ENCODE measurements at regions not wholly inside any gene's neighbourhood (a gene's known extent, or its start where the extent isn't known, plus 50 kb on each side); places are given as distances from the start of the nearest gene placed in this dataset.

DNA sequence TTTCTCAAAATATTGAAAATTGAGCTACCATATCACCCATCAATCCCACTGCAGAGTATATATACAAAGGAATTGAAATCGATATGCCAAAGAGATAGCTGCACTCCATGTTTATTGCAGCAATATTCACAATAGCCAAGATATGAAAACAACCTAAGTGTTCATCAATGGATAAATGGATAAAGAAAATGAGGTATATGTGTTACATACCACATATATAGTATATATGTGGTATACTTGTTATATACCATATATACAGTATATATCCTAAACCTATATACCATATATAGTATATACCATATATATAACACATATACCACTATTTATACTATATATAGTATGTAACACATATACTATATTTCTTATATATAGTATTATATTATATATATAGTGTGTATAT lies 313.3 kb downstream of the ZNF608 start:
- DNase-seq, result no peak

DNA sequence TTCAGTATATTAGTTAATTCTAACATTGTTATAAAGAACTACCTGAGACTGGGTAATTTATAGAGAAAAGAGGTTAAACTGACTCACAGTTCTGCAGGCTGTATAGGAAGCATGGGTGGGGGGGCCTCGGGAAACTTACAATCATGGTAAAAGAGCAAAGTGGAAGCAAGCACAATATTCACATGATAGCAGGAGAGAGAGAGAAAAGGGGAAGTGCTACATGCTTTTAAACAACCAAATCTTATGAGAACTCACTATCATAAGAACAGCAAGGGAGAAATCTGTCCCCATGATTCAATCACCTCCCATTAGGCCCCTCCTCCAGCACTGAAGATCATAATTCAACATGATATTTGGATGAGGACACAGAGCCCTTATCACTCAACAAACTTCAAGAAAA lies 324.9 kb downstream of the ZNF608 start:
- no peak for DNase-seq

DNA sequence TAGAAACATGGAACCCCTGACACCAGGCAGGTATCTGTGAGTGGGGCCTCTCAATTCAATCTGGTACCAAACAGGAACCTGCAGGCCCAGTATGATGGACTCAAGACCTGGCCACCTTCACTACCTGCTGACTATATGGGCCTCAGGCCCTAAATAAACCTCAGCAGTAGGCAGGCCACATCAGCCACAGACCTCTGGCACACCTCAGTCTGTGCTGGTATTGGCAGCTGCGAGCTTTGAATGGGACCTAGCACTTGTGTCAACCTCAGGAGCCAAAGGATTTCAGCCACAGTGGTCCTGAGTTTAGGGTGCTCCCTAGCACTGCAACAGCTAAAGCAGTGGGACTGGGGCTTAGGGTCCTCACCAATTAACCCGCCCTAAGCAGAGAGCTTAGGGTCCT lies 325.5 kb downstream of the ZNF608 start:
- DNase-seq, result no peak

DNA sequence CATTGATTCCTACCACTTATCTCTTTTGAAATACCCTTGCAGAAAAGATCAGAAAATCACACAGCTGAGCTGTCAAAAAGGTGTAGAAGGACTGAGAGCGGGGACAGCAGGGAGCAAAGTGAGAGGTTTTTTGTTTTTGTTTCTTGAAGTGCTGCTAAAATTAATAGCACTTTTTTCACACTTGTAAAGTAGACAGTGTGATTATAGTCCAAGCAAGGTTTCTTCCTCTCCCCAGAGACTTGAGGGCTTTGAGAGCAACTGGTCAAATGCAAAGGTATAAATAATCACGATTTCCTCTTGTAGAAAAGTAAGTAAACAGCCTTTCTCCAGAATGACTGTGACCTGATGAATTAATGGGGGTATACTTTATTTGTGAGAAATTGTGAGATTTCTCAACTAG lies 326.9 kb downstream of the ZNF608 start:
- no peak for DNase-seq

DNA sequence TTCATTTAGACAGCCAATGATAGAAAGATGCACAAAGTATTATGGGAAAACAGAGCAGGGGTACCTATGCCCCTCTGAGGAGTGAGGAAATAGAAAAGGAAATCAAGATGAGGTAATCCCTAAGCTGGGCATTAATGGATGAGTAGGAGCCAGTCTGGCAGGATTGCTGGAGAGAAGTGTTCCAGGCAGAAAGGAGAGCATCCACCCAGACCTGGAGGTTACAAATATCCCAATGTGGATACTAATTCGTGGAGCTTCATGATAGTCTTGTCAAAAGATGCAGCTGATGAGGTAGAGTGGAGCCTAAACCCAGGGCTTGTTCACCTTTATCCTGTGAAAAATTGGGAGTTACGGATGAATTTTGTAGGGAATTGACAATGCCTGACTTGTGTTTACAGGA lies 328.0 kb downstream of the ZNF608 start:
- no peak for DNase-seq

DNA sequence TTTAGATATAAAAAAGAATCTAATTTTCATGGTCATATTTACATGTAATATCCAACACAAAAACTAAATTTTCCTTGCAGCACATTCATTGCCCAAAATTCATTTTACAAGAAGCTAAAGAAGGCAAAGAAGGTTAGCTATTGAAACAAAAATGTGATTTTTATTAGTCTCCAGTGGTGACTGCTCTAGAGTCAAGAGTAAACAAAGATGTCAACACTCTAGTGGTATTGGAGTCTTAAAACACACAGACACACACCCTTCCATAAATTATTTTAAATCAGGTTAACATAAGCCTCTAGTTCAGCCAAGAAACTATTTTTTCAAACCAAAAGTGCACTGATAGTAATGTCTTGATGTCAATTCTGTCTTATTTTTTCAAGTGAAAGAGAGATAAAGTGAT lies 329.2 kb downstream of the ZNF608 start:
- DNase-seq, result peak in 1 of 3 donors; percentile 65

DNA sequence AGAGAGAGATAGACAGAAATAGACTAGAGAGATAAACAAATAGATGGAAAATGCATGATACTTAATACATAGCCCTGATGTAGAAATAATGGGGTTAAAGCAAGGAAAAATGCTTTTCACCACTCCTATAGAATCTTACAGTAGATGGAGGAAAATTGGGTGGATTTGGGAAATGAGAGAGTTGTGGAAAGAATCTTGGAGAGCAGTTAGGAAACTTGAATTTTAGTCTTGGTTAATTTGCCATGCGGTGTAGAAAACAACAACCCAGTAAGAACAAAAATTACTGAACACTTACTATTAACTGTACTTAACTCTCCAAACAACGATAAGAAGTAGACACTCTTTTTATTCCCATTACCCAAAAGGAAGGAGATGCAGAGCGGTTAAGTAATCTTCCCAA lies 329.8 kb downstream of the ZNF608 start:
- peak in 1 of 3 donors; percentile 61 for DNase-seq

DNA sequence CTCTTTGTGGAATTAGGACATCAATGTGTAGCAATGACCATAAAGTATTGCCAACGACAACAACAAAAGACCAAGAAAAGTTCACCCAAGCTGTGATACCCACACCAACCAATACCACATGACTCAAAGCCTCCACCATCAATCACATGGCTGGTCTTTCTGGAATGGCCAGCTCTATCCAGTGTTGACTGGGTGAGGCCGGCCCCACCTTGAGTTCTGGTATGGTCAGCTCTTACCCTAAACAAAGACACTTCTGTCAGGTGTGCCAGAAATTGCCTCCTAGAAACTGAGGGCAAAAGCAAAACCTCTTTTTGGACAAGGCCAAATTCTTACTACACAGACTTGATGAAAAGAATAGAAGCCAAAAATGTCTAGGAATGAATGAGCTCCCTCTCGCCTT lies 331.5 kb downstream of the ZNF608 start:
- DNase-seq, result no peak

DNA sequence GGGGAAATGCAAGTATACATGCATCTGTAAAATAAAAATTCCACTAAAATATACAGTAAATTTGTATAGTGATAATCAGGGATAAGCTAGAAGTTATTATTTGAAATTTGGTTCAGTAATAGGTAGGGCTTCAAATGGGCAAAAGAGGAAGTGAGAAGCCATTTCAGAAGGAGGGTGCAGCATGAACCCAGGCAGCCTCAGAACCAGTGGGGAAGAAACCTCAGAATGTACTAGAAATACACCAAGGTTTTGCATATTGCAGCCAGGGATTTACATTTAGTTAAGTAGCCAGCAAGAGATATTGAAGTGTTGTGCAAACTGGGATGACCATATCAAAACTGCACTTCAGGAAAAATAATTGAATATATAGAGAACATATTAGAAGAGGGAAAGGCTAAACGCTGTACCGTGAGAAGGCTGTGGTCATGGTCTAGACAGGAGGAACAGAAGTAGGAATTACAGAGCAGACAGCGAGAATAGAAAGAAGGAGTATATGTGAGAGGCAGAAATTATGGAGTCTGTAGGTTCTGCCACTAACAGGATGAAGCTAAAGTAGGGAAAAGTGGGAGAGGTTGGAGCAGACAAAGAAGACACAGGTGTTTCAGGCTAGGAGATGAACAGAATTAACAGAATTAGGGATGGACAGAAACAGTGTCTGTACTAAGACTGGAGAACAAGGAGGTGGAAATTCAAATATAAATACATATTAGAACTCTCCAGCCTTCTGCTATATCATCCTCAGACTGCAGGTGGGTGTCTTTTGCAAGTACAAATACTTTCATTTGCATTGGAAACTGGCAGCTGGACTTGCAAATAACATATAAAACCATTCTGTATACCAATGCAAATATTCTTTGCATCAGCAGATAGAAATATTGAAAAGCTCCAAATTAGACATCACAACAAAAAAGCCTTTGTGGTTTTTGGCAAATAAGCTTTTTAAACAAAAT lies 335.6 kb downstream of the ZNF608 start:
- no peak for DNase-seq

DNA sequence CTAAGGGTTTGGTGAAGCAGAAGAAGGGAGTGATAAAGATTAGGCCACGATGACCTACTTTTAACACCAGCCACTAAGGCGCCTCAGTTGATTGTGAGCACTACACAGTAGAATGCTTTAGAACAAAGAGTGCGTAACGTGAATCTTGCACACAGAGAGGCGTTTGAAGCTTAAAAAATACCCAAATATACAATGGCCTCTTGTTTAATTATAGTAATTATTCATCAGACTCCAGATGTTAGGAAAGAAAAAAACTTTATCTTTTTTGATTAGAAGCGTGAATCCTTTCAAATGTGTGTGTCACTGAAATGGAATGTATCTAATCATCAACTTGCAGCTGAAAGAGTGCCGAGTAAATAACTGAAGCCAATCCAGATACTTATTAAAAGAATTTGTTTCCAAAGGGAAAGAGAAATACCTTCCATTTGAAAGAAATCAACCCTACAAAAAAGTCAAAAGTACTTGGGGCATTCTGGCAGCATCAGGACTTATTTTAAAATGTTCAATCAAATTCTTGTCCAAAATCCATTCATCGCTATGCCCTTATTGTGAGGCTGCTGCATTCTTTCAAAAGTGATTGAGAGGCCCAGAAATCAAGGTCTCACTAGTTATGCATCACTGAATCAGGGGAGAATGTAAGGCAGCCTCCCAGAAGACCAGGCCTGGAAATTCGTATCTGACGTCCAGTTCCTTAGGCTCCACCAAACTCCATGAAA lies 337.5 kb downstream of the ZNF608 start:
- no peak for DNase-seq

DNA sequence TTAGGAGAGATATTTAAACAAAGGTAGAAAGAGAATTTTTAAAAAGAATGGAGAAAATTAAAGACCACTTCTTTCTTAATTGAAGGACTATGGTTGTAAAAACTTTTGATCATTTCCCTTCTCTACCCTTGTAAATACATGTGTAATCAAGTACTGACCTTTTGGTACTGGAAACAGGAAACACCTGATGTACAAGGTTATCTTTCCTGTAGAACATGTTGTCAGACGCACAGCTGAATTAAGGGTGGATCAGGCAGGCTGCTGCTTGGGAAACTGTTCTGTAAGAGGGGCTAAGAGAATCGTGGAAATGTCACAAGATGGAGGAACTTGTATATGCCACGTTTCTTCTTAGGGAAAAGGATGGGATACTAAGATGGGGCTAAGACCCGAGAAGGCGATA lies 341.6 kb downstream of the ZNF608 start:
- DNase-seq, result no peak

DNA sequence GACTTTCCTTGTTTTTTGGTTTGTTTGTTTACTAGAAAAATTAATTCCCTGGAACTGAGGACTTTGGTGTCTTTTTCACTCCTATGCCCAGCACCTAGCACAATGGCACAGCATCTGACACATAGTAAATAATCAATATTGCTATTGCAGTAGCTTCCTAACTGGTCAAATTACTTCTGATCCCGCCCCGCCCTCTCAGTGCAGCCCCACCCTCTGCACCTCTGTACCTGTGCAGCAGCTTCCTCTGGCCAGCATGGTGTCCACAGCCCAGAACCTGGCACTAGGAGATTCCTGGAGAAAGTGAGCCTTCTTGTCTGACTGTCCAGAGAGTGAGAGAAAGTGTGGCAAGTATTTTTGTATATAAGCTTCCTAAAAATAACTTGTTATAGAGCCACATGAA lies 343.2 kb downstream of the ZNF608 start:
- DNase-seq, result no peak

DNA sequence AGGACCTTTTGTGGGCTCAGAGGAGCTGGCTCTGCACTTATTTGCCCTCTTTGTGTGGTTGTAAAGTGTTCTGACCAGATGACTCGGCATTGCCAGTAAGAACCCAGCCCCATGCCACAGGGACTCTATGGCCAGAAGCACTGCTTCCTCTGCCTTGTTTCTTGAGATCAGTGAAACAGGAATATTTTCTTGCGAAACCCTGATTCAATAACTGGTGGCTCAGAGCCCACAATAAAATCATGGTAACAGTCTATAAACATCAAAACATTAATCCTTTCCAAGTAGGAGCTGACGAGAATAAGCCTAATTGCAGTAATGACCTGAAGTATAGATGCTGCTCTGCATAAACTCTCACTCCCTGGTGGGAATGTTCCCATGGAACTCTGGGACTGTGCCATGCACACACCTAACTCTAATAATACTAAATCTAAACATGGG lies 344.3 kb downstream of the ZNF608 start:
- peak in 2 of 3 donors; percentile 37 to 70 for DNase-seq

DNA sequence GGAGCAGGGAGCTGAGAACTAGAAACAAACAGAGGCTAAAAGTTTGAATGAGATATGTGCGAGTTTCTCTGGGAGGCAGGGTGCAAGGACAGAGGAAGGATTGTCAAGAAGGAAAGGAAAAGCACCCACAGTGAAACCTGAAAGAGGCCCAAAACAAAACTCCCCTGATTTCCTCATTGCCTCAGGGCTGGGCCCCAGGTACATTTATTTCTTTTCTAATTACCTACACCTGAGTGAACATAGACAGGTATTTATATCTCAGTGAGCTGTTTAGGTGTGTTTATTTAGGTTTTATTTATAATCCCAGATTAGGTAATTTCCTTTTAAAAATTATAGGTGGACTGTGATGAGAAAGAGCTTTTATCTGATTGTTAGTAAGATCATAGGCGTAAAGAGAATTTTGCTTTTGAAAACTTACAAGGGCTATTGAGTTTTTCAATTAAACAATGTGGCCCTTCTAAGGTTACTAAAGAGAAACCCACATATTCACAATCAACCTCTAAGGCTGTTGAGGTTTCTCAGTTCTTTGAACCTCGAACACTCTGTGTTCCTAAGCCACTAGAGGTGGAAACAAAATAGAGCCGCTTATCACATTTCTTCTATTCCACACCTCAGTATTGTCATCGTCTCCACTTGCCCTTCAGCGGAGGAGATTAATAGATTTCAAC lies 344.8 kb downstream of the ZNF608 start:
- no peak for DNase-seq

DNA sequence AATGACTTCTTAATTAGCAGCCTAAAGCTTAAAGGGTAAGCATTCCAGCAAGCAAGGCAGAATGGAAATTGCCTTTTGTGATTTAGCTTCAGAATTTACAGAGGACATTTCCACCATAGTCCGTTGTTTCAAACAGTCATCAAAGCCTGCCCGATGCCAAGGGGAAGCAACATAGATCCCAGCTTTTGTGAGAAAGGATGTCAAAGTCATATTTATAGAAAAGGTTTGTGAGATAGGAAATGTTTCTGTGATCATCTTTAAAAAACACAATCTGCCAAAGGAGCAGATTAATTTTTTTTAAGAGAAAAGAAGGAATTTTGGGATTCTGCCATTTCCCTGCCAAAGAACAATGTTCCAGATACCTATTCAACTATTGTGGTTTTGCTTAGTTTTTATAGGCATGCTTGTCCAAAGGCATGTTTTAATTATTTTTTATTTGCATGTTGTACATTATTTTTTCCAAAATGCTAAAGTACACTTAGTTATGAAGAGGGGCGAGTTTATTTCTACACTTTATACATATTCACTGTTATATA lies 346.9 kb downstream of the ZNF608 start:
- no peak for DNase-seq

DNA sequence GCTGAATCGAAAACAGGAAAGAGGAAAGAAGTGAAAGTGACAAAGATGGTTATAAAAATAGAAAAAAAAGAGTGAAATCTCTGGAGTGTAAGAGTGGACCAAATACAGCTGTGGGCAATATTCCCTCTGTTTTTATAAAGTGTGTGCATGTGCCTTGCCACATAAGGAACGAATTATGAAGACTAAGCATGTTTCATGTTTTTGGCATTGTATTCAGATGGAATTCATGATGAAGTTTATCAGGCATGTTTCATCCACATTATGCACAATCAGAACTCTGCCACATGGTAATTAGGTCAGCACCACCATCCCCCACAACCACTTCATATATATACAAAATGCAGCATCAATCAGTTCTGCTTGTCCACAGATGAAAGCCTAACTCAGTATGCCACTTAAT lies 348.0 kb downstream of the ZNF608 start:
- DNase-seq, result peak in 2 of 3 donors; percentile 39 to 70

DNA sequence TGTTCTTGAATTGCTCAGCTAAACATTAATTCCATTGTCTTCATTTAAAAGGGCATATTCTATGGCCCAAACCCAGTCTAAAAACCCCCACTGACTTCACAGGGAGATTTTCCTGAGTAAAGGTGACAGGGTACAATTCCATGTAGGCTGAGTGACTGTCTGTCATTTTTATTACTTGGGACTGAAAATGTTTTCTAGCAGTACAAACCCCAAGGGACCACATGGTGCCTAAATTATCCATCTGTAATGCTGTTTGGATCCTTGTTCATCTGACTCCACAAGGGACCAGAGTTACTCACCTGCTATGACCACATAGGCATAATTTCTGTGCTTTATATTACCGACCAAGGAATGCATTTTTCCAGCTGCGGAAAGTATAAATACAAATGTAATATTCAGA lies 349.1 kb downstream of the ZNF608 start:
- DNase-seq, result no peak

DNA sequence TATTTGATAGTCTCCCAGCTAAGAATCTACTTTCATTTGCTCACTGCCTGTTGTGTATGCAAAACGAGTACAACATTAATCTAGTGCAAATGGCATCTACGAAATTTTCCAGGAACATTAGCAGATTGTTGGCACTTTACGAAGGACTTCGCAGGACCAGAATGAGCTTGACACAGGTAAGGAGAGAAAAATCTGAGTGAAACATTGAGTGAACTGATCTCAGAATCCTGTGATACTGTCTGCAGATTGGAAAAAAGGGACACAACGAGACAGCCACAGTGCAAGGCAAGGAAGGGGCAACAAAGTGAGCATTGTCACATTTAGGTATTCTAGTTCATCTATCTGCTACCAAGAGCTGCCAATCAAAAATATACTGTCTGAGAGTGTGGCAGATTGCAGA lies 350.5 kb downstream of the ZNF608 start:
- no peak for DNase-seq

DNA sequence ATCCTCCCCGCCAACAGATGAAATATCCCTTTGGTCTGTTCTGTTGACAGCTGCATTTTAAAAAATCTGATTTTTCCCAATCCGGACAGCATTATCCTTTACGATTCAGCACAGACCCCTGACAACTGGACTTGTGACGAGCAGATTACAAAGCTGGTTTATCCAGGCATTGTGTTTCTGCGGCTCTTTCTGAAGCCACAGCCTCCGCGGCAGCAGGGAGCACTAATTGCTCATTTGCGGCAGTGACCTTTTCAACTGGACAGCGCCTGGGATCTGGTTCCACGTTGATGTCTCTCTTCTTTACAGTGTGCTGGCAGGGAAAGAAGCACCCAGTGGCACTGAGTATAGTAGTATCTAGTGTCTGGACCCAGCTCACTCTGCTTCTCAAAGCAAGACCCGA lies 351.2 kb downstream of the ZNF608 start:
- DNase-seq, result peak in 1 of 3 donors; percentile 34

DNA sequence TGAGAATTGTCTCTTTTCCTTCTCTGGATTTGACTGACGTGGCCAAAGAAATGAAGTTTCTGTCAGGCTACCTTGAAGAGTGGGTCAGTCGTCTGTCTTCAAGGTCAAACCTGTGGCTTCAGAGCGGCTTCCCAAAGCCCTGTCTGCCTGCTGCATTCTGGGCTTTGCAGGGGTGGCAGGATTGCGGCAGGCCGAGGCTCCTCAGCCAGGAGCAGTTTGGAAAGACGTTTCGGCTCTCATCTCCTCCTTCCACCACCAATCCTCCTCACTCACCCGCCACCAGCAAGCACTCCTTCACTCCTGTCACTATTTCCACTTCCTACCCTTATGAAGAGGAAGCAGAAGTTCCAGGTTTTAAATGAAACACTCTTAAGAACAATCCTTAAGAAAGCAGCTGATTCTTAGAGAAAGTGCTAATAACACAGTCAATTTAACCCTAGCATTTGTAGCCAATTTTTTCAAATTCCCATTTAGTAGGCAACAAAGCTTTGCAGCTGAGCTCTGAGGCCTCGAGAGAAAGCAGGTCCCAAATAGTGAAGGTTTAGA lies 351.7 kb downstream of the ZNF608 start:
- DNase-seq, result no peak

DNA sequence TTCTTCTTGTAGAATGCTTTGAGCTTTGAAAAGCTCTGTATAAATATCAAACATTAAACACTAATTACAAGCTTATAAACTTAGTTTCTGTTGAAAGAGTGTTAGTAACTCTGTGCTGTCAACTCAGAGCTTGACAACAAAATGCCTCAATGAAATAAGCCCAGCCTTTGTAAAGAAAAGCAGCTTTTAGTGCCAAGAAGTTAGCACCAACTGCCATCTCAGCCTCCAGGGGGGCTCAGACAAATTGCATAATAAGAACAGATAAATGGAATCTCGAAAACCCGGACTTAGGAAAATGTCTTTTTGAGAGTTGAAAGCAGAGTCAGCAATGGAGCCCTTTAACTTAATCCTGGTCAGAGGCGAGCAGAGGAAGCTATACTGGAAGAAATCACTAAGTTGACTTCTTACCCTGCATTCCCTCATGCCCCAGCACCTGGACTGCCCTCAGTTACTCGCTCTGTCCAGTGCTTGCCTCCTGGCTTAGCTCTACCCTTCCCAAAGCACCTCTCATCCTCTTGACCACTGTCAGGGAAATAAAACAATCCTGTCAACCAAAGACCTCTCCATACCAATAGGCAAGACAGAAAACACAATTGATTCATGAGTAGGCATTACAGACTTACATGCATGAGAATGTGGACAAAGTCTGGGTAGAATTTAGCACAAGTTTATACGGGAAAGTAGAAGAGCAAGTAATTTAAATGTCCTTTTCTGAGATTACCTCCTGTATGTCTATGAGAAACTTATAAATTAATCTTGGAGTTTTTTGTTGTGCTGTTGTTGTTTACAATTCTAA lies 352.7 kb downstream of the ZNF608 start:
- DNase-seq, result no peak
